ENCODE measurements at regions not wholly inside any gene's neighbourhood (a gene's known extent, or its start where the extent isn't known, plus 50 kb on each side); places are given as distances from the start of the nearest gene placed in this dataset.

DNA sequence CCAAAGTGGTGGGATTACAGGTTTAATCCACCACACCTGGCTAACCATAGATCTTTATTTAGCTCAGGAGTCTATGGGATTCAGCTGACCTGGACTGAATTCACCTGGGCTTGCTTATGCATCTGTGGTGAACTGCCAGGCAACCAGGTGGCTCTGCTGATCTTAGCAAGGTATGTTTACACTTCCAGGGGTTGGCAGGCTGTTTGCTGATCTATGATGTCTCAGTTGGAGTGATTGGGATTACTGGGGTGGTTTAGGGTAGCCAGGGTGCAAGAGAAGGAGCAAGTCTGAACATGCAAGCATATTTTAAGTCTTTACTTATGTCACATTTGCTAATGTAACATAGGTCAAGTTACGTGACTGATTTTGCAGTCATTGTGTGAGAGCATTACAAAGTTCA lies 63.6 kb upstream of the JAK2 start:
- DNase-seq (ENCODE audit: low spot score): no peak

DNA sequence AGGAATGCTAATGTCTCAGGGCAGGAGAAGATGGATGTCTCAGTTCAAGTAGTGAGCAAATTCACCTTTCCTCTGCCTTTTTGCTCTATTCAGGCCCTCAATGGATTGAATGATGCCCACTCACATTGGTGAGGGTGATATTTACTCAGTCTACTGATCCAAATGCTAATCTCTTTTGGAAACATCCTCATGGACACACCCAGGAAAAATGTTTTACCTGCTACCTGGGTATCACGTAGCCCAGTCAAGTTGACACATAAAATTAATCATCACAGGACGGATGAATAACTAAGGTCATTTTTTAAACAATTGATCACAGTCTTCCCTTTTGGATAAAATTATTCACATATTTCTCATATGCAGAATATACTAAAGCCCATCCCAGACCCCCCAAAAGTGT lies 63.0 kb upstream of the JAK2 start:
- no peak for DNase-seq (ENCODE audit: low spot score)

DNA sequence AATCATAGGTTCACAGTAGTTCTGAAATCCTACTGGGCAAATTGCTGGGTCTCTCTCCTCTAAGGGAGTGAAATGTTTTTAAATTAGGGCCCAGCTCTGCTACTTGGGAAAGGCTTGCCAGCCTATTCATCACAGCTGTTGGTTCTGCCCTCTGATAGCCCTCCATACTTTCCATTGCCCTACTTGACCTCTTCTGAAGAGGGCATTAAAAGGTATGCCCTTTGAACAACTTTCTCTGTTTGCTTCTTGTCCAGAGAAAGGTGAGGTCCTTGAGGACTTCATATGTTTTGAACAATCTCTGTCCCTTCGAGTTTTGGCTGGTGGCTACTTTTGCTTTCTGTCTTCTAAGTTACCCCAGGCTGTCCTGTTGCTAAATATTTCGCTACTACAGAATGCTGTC lies 62.3 kb upstream of the JAK2 start:
- DNase-seq (ENCODE audit: low spot score): no peak

DNA sequence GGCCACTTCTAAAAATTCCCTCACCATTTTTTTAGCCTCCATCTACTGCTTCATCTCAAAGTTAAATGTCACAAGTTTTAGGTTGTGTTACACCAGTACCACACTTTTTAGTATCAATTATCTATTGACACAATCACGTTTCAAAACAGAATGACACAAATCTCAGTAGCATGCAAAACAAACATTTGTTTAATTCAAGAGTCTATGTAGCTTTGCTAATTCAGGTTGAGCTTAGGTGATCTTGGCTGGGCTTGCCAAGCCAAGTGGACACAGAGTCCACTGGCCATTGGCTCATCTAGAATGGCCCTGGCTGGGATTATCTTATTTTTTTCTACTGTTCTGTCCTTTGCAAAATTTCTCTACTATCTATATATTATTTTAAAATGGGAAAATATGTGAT lies 61.9 kb upstream of the JAK2 start:
- no peak for DNase-seq (ENCODE audit: low spot score)

DNA sequence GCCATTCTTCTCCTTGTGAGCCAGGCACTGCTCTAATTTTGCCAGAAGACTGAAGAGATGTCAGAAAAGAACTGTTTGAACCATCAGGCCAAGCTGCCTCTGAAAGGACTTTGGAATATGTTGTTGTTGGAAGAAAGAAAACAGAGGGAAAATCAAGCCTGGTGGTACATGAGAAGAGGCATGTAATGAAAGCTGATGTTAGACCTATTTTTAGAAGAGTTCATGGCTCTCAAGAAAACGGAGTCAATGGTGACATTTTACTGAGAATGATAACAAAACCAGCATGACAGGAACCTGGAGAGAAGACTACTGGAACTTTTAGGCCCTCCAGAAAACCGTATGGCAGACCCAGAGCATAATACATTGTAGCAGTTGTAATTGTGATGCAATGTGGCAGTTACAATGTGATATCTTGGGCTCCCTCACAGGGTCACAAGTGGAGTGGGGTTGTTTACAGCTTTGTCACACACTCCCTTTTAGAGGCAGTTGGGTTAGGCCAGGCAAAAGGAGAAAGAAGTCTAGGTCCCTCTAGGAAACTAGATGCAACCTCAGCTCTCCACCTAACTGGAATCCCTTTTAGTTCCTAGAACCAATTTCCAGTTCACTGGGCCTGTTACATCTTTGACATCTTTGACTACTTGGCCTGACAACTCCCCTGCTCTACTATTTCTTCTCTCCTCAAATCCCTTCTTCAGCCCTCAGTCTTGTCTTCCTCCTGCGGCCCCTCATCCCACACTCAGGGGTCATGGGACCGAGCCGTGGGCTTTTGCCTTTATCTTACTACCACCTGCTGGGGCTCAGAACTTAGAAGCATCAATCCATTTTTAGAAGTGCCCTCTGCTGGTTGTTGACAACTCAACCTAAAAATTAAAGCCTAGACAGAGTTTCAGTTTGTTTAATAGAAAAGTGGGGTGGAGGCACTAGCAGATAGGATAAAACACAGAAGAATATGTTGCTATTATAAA lies 61.2 kb upstream of the JAK2 start:
- DNase-seq (ENCODE audit: low spot score): peak; percentile 50

DNA sequence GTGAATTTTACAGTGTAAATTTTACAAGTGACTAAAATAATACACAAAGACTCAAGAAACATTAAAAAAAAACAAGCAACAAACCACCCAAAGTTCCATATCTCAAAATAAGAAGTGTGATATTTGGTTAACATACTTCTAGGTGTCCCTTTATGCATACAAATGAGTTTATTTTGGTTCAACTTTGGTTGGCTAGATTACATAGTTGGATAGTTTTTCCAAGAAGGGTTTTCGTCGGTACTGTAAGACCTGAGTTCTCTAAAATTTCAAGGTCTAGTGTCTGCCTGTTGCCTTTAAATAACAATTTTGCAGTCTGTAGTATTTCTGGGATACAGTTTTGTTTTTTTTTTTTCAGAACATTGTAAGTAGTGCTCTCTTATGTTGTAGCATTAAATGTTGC lies 58.8 kb upstream of the JAK2 start:
- no peak for DNase-seq (ENCODE audit: low spot score)

DNA sequence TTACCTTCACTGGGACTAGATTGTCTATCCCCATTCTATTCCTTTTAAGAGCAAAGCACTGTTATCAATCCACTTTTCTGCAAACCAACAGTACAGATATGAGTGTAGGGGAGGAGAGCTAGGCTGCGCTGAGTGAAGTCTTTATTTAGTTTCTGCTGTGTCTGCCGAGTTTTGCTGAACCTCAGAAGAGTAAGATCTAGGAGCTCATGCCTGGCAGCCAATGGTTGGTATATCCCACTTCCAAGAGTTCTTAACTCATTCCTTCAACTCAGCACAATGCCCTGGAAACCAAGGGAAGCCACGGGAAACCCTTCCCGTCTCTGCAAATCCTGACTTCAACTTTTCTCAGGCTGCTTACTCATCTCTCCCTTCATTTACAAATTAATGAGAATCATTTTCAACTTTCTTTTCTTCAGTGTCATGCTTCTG lies 58.0 kb upstream of the JAK2 start:
- no peak for DNase-seq (ENCODE audit: low spot score)

DNA sequence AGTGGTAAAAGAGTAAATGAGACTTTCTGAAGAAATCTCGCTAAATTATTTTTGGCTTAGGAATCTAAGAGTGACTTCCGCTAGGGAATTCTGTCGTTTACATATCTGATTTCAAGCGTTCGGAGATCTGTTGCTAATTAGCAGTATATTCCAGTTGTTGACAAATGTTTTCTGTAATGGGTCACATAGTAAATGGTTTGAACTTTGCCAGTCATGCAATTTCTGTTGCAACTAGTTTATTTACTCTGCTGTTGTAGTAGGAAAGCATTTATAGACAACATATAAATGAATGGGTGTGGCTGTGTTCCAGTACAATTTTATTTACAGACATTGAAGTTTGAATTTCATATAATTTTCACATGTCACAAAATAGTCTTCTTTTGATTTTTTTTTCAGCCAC lies 57.4 kb upstream of the JAK2 start:
- no peak for DNase-seq (ENCODE audit: low spot score)

DNA sequence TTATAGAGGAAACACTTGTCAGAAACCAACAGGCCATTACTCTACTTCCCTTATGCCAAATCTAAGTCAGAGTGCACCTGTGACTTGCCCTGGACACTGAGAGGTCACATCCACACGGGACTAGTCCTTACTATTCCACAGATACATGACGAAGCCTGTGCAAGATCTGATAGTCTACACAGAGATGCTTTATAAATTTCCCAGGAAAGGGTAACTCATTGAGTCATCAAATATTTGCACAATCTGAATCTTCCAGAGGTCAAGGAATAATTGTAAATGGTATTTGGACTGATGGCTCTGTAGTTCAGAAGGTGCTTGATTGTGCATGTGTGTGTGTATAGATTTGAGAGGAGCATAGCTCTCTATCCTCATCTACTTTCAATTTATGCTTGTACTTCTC lies 55.2 kb upstream of the JAK2 start:
- DNase-seq (ENCODE audit: low spot score): no peak

DNA sequence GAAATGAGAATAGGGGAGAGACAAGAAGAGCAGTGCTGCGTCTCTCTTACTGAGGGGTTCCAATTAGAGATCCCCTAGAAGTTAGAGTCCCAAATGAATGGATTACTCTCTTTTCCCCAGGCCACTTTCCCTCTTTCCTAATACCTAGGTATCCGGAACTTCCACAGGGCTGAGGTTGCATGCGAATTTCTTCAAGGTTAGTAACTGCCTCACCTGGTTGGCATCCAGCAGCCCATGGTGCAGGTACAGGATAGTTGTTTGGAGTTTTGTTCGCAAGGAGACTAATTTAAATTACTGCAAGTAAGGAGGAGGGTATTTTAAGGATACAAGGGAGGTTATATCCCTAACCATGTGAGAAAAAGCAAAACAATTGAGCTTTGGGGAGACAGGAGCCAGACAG lies 52.4 kb upstream of the JAK2 start:
- no peak for DNase-seq (ENCODE audit: low spot score)

DNA sequence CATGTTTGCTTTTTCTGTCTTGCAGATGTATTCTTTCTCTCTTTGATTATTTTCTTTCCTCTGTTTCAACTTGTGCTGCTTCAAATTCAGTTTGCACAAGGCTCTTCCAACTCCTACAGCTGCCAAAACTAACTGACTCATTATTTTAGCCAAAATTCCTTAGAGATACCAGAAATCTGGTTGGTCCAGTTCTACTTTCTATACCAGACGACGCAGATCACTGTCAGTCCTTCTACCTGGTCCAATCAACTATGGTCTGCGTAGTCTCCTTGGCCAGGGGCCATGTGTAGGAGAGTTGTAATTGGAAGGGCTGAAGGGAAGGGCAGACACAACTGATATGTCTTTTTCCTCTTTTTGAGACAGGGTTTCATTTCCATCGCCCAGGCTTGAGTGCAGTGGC lies 51.9 kb upstream of the JAK2 start:
- no peak for DNase-seq (ENCODE audit: low spot score)

DNA sequence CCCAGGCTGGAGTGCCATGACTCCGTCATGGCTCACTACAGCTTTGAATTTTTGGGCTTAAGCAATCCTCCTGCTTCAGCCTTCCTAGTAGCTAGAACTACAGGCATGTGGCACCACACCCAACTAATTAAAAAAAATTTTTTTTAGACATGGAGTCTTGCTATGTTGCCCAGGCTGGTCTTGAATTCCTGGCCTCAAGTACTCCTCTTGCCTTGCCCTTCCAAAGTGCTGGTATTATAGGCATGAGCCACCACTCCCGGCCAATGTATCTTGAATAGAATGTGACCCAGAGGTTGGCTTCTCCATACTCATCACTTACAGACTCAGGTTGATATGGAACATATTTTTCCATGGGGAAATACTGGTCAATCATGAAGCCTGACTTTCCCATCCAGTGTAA lies 51.2 kb upstream of the JAK2 start:
- no peak for DNase-seq (ENCODE audit: low spot score)

DNA sequence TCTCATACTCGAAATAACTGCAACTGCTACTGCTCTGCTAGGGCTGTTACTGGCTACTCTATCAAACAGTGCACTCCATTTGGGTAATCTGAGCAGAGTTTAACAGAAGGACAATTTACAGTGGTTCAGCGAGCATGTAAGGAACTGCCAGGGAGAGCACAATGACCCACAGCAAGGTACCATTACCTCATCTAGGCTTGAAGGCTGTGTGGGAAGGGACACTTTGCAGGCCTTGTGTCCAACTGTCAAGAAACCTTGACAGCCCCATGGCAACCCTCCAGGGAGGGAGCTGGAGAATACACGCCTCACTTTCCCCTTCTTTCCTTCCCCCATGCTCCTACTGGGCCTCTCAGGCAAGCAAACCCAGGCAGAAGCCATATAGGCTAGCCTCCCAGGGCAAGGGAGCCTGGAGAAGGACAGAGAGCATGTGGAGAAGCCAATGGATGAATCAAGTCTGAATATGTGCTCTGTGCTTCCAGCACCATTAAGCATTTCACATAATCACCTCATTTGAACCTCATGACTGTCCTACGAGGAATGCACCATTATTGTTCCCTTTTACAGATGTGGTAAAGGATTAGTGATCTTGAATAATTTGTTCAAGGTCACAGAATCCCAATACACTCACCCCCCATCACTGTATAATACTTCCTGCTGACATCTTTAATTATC lies 49.9 kb upstream of the JAK2 start:
- no peak for DNase-seq (ENCODE audit: low spot score)
